PC-9 (cell line): ENCODE measurements at regions not wholly inside any gene's neighbourhood (a gene's known extent, or its start where the extent isn't known, plus 50 kb on each side); places are given as distances from the start of the nearest gene placed in this dataset.

Experiments used
- CTCF ChIP-seq: fragments of 200-600 bp; sonication (generic); conservative IDR thresholded peaks from 2 replicates; pipeline ENCODE4 v1.6.1; 2017; ENCODE audit warnings: mixed run types, antibody characterized with exemption, mild to moderate bottlenecking, moderate library complexity
- EZH2 ChIP-seq: fragments of 200-600 bp; sonication (generic); IDR thresholded peaks from 2 replicates; pipeline ENCODE4 v1.8.0; 2017; ENCODE audit warnings: antibody characterized with exemption, low read depth

GRCh38 chr6:22457996-22458395, 111.4 kb upstream of the HDGFL1 start:
- TF ChIP-seq CTCF (no peak), EZH2 (no peak)
